Left ventricle myocardium inferior (tissue), 1 donor: ENCODE measurements at regions not wholly inside any gene's neighbourhood (a gene's known extent, or its start where the extent isn't known, plus 50 kb on each side); places are given as distances from the start of the nearest gene placed in this dataset.

Source experiments
- DNase-seq: peaks from one replicate; pipeline ENCODE4 v3.0.0-alpha.2; 2020
- H3K27ac ChIP-seq: fragments of 200-600 bp; replicated peaks from 2 replicates; pipeline ENCODE4 v1.8.0; 2021
- H3K27me3 ChIP-seq: fragments of 200-600 bp; 2 replicates; pipeline ENCODE4 v1.8.0; 2021; ENCODE audit warnings: low read depth
- H3K36me3 ChIP-seq: fragments of 200-600 bp; 2 replicates; pipeline ENCODE4 v1.8.0; 2021
- H3K4me1 ChIP-seq: fragments of 200-600 bp; 2 replicates; pipeline ENCODE4 v1.8.0; 2021
- H3K4me3 ChIP-seq: fragments of 200-600 bp; 2 replicates; pipeline ENCODE4 v1.8.0; 2021; ENCODE audit warnings: mild to moderate bottlenecking, moderate library complexity
- H3K9me3 ChIP-seq: fragments of 200-600 bp; replicated peaks from 2 replicates; pipeline ENCODE4 v1.8.0; 2021
- intact Hi-C: fragments of 100-400 bp; cut with micrococcal nuclease; formaldehyde crosslinking; loops from one replicate; pipeline ENCODE4 v1.11.0; 2022
- TF ChIP-seq, protein P1 (sequence below): fragments of 200-600 bp; IDR thresholded peaks from 2 replicates; pipeline ENCODE4 v1.8.0; 2021; ENCODE audit warnings: antibody characterized with exemption, mild to moderate bottlenecking, borderline replicate concordance
- donor health status: DM: no; HTN: yes; CAD: no; lungs with severe emphysema.

GRCh38 chr12:24034894-24035293 is 85.4 kb upstream of the SOX5 start:
- H3K4me1 ChIP-seq, result peaks cover 13% of the 10 kb centered on the region
- DNase-seq, result no peak
- peaks cover 8% of the 10 kb centered on the region for H3K9me3 ChIP-seq
- no peak overlapping the region for H3K27ac ChIP-seq
- no peaks in the 10 kb centered on the region for H3K27me3 ChIP-seq
- no peak overlapping the region for H3K4me3 ChIP-seq
- TF ChIP-seq, protein P1, sequence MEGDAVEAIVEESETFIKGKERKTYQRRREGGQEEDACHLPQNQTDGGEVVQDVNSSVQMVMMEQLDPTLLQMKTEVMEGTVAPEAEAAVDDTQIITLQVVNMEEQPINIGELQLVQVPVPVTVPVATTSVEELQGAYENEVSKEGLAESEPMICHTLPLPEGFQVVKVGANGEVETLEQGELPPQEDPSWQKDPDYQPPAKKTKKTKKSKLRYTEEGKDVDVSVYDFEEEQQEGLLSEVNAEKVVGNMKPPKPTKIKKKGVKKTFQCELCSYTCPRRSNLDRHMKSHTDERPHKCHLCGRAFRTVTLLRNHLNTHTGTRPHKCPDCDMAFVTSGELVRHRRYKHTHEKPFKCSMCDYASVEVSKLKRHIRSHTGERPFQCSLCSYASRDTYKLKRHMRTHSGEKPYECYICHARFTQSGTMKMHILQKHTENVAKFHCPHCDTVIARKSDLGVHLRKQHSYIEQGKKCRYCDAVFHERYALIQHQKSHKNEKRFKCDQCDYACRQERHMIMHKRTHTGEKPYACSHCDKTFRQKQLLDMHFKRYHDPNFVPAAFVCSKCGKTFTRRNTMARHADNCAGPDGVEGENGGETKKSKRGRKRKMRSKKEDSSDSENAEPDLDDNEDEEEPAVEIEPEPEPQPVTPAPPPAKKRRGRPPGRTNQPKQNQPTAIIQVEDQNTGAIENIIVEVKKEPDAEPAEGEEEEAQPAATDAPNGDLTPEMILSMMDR, result no peak
- intact Hi-C loops, result no loop called here
- no peaks in the 10 kb centered on the region for H3K36me3 ChIP-seq

GRCh38 chr12:24034160-24034559 is 84.7 kb upstream of the SOX5 start:
- H3K36me3 ChIP-seq, result no peaks in the 10 kb centered on the region
- H3K27ac ChIP-seq, result no peak overlapping the region
- H3K4me3 ChIP-seq, result no peak overlapping the region
- H3K27me3 ChIP-seq, result no peaks in the 10 kb centered on the region
- no peak for DNase-seq
- intact Hi-C loops, result no loop called here
- peaks cover 8% of the 10 kb centered on the region for H3K9me3 ChIP-seq
- TF ChIP-seq, protein P1, result no peak
- peaks cover 11% of the 10 kb centered on the region for H3K4me1 ChIP-seq

GRCh38 chr12:24027352-24027751 is 77.9 kb upstream of the SOX5 start:
- H3K36me3 ChIP-seq, result no peaks in the 10 kb centered on the region
- peaks cover 13% of the 10 kb centered on the region for H3K9me3 ChIP-seq
- no peaks in the 10 kb centered on the region for H3K4me1 ChIP-seq
- TF ChIP-seq, protein P1, result no peak
- intact Hi-C loops, result no loop called here
- H3K4me3 ChIP-seq, result no peak overlapping the region
- DNase-seq, result no peak
- H3K27ac ChIP-seq, result no peak overlapping the region
- H3K27me3 ChIP-seq, result no peaks in the 10 kb centered on the region

DNA sequence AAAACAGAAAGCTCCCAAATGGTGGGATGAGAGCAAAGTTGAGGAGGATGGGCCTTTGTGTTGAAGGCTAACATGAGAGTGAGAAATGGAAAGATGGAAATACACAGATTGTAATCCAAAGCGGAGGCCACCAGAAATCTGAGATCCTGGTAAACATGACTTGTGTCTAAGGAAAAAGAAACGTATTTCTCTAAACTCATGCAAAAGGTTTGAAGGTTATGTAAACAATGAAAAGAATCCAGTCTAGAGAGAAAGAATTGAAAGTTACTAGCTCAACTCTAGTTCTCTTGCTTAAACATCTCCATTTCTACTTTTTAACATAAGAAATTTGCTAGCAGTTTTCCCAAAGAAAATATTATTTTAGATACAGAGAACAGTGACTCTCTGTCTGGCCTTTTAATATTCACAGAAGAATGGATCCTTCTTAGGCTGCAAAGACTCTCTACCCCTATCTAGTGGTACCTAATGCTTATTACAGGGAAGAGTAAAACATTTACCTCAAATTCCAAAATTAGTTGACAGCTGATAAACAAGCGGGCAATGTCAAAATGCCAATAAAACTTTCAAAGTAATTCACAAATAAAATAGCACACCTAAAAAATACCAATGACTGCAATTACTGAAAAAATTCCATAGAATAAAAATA is 75.8 kb upstream of the SOX5 start:
- no peak for DNase-seq
- intact Hi-C loops, result no loop called here
- Histone ChIP-seq H3K36me3 (no peaks in the 10 kb centered on the region), H3K9me3 (peaks cover 9% of the 10 kb centered on the region), H3K4me1 (no peaks in the 10 kb centered on the region), H3K27ac (no peak overlapping the region), H3K4me3 (no peak overlapping the region), H3K27me3 (no peaks in the 10 kb centered on the region)
- TF ChIP-seq, protein P1, result peak; percentile 25

GRCh38 chr12:24023081-24023480 is 73.6 kb upstream of the SOX5 start:
- Histone ChIP-seq H3K27me3 (no peaks in the 10 kb centered on the region), H3K27ac (no peak overlapping the region), H3K4me3 (no peak overlapping the region), H3K9me3 (peaks cover 5% of the 10 kb centered on the region), H3K4me1 (no peaks in the 10 kb centered on the region), H3K36me3 (no peaks in the 10 kb centered on the region)
- intact Hi-C loops, result no loop called here
- DNase-seq, result no peak
- TF ChIP-seq, protein P1, result no peak
